GM21786 (cell line): ENCODE measurements at regions not wholly inside any gene's neighbourhood (a gene's known extent, or its start where the extent isn't known, plus 50 kb on each side); places are given as distances from the start of the nearest gene placed in this dataset.

ENCODE experiments used
- ATAC-seq: cut with Tn5 transposase; IDR thresholded peaks from one replicate; pipeline ENCODE4 v1.9.1; 2021; ENCODE audit not compliant: unreplicated experiment

DNA sequence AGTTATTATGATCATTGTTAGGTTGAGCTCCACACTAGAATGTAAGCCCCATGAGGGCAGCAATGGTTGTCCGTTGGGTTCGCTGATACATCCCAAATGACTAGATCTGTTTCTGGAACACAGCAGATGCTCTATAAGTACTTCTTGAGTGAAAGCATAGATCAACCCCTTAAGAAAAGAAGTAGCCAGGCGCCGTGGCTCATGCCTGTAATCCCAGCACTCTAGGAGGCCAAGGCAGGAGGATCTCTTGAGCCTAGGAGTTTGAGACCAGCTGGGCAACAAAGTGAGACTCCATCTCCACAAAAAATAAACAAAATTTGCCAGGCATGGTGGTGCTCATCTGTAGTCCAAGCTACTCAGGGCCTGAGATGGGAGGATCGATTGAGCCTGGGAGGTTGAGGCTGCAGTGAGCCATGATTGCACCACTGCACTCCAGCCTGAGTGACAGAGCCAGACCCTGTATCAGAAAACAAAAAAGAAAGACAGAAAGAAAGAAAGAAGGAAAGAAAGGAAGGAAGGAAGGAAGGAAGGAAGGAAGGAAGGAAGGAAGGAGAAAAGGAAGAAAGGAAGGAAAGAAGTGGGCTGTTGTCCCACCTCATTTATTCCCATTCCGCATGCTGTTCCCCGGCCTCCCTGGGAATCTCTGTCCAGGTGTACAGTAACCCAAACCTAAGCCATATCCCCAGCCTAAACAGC lies 54.4 kb upstream of the RPL38 start:
- no peak for ATAC-seq

DNA sequence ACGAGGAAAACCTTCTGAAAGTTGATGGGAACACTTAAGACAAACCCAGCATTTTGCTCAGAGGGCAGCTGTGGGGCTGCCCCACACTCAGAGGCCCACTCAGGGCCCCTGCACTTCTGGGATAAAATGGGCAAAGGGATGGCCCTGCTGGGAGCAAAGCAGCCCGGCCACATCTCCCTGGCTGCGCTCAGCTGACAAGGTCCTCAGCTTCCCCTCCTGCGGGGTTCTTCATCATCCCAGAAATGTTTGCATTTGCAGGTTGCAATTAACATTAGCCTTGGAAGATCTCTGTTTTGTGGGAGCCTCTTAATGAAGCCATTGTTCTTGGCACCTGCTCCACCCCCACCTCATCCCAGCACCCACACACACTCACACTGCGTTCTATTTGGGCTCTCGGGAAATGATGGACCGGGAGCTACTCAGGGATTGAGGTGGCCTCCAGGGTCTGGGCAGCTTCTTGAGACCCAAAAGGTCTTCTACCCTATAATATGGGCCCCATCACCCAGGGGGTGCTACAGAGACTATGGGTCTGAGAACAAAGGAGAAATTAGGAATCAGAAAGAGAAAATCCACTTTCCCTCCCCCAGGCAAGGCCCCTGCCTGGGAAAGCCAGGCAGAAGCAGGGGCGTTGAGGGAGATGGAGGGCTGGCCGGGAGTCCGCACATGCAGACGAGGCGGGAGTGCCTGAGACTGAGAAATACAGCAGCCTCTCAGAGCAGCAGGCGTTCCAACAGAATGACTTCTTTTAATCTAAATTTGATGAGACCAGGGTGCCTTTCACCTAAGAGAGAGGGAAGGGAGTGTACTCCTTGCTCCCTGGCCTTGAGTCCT lies 53.7 kb upstream of the RPL38 start:
- no peak for ATAC-seq

DNA sequence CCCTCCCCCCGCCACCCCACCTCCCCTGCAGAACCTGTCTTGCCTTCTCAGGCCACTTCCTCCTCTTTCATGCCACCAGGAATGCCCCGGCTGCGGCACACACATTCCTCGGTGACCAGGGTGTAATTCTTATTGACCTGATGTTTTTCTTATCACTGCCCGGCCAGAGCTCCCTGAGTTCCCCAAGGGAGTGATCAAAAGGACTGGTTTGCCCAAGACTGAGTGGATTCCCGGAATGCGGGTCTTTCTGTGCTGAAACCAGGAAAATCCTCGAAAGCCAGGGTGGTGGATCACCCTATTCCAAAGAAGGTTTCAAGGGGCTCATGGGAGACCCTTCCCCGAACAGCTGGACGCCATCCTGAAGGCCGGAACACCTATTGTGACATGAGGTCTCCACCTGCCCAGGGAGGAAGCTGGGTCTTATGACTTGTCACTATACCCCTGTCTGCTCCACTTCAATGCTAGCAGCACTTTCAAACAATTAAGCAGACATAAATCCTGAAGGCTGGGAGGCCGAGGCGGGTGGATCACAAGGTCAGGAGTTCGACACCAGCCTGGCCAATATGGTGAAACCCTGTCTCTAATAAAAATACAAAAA lies 53.0 kb upstream of the RPL38 start:
- ATAC-seq = no peak

GRCh38 chr17:74151551-74152315 lies 51.7 kb upstream of the RPL38 start:
- ATAC-seq = no peak

DNA sequence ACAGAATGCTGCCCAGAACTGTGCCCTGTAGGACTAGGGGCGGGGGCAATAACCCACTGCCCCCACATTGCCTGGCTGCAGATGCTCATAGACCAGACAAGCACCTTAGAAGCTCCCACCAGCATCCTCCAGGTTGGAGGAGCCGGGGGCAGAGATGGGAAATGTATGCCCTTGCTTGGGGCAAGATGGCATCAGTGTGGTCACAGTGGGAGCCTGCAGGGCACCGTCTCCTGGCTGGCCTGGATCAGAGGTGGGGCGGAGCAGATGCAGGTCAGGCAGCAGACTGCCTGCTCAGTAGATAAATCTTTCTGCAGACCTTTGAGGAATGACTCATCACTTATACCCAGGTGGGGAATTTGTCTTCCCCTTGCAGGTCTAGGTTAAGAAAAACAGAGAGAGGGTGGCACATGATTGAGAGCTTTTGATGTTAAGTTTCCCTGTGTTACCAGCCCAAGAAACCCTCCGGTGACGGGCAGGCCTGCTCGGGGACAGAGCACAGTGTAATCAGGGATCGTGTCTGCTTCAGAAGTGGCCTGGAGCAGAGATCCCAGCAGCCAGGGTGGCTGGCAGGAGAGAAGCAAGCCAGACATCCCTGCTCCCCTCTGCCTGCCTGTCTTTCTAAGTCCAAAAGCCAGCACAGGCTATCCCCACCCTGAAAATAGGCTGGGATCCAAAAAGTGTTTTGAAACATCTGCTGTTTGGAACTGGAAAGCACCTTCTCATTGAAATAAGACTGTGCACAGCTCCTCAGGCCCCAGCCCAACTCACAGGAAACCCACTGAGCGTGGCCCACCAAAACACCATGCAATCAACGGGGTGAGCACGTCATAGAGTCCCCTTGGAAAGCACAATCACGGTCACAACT lies 50.7 kb upstream of the RPL38 start:
- no peak for ATAC-seq

DNA sequence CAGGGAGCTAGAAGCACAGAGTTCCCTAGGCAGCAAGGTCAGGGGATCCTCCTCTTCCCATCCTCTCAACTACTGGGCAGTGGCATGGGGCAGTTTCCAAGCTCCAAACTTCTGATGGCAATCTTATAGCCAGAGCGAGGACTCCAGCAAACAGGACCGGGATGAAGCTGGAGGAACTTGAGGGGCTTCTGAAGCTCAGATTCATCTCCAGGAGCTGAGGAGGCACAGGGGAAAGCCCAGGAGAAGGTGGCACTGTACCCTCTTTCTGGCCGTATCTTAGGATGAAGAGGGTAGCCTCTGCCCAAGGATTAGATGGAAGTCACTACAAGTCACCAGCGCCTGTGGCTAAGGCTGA lies 50.0 kb upstream of the RPL38 start:
- no peak for ATAC-seq
